Heart left ventricle (tissue), 16 donors: ENCODE measurements at regions not wholly inside any gene's neighbourhood (a gene's known extent, or its start where the extent isn't known, plus 50 kb on each side); places are given as distances from the start of the nearest gene placed in this dataset.
"Not testable (repeated sequence)": the region's sequence is repeated elsewhere in the genome, so short reads cannot be mapped to it uniquely, and the experiment has no call there.

Source experiments
- ATAC-seq, 4 donors: fragments of 200-7000 bp; cut with Tn5 transposase; one replicate each; pipeline ENCODE4 v1.9.1; 2020 to 2022; ENCODE audit warnings: moderate library complexity in 4 of 4, mild to moderate bottlenecking in 3 of 4, moderate number of reproducible peaks in 1 of 4
- DNase-seq, 5 donors: peaks; one replicate each; pipeline ENCODE4 v3.0.0-alpha.2; 2020
- H3K27ac ChIP-seq, 12 donors: fragments of 200-600 bp; sonication (generic) in 4 of 12; one replicate each; pipeline versions ENCODE4 v1.5.0 to v1.8.0; 2016 to 2022; ENCODE audit warnings: mild to moderate bottlenecking in 2 of 12
- H3K27me3 ChIP-seq, 9 donors: fragments of 200-600 bp; sonication (generic) in 2 of 9; one replicate each; pipeline versions ENCODE4 v1.5.1 to v1.8.0; 2016 to 2022; ENCODE audit warnings: mild to moderate bottlenecking in 3 of 9
- H3K36me3 ChIP-seq, 9 donors: fragments of 200-600 bp; sonication (generic) in 2 of 9; one replicate each; pipeline versions ENCODE4 v1.5.0 to v1.8.0; 2018 to 2022; ENCODE audit warnings: mild to moderate bottlenecking in 2 of 9
- H3K4me1 ChIP-seq, 12 donors: fragments of 200-600 bp; sonication (generic) in 4 of 12; one replicate each; pipeline versions ENCODE4 v1.5.0 to v1.8.0; 2016 to 2022; ENCODE audit warnings: mild to moderate bottlenecking in 3 of 12
- H3K4me3 ChIP-seq, 12 donors: fragments of 200-600 bp; sonication (generic) in 4 of 12; one replicate each; pipeline versions ENCODE4 v1.5.0 to v1.8.0; 2017 to 2022; ENCODE audit warnings: mild to moderate bottlenecking in 9 of 12, moderate library complexity in 4 of 12
- H3K9me3 ChIP-seq, 12 donors: fragments of 200-600 bp; sonication (generic) in 4 of 12; one replicate each; pipeline versions ENCODE4 v1.5.0 to v1.8.0; 2016 to 2022; ENCODE audit warnings: mild to moderate bottlenecking in 1 of 12
- CTCF ChIP-seq, 12 donors: fragments of 200-600 bp; sonication (generic) in 4 of 12; IDR thresholded peaks; one replicate each; pipeline versions ENCODE4 v1.5.0 to v1.8.0; 2018 to 2022; ENCODE audit warnings: antibody characterized with exemption in 12 of 12, mild to moderate bottlenecking in 5 of 12
- POLR2A ChIP-seq, 2 donors: fragments of 450-650 bp; IDR thresholded peaks; one replicate each; pipeline ENCODE4 v1.6.1; 2017; ENCODE audit warnings: antibody characterized with exemption in 2 of 2, mild to moderate bottlenecking in 2 of 2, moderate library complexity in 2 of 2
- WGBS, 4 donors: extraction: QIAGEN DNeasy Blood & Tissue Kit in 2 of 4; methylation state at CpG; one replicate each; pipeline versions ENCODE4 v1.1.5 to v1.1.7; 2013 to 2018; 5-methylcytosine and 5-hydroxymethylcytosine counted together
- intact Hi-C, 10 donors: fragments of 100-400 bp; cut with DNase I; formaldehyde crosslinking; loops; one replicate each; pipeline versions ENCODE4 v1.11.1 to v1.14.2; 2022
- donor health status: ischemic (EF 13 %, LVEDD 7.1; RV severe dilation, severe dysfunction).
- donor health status: healthy with polysubstance abuse.
- donor health status: DM: no; HTN: yes; CAD: no.
- donor health status: DM: no; HTN: no; CAD: no.
- donor health status: ischemic (EF 25% LVEDD 6.9; RV normal size, moderate dysfunction).
- donor health status: ischemic (EF 25% LVEDD 5.7; RV mildly dilated, moderate dysfunction).
- donor health status: healthy.
- donor health status: DM: yes; HTN: yes; CAD: no.
- donor health status: ischemic (EF 35%, LVEDD 5.7; RV mildly dilated, moderate dysfunction).
- donor health status: nonischemic (EF 11% LVEDD 7.7; RV severe dilation, severe dysfunction).
- donor health status: DM: yes; HTN: yes; CAD: no.
- donor health status: PGD.
- donor health status: ischemic (EF 29% LVEDD 5.4; RV normal size, mild dysfunction).
- donor health status: nonischemic (EF 23%, LVEDD 6.1; RV moderate dilation, normal function).

DNA sequence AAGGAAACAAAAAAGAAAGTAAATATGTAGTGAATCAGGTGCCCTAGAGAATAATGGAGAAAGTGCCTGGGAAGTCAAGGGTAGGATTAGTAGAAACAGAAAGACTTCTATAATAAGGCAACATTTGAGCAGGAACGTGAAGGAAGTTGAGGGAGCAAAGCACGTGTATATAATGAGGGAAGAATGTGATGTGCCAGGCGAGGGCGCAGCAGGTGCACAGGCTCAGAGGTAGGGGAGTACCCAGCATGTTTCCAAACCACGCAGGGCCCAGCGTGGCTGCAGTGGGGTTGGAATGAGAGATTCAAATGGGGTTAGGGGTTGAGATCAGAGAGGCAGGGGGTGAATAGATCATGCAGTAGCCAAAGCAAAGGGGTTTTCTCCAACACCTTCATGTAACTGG is 91.9 kb upstream of the VGLL4 start:
- WGBS, 4 donors: 65 to 79% (median 71%) methylated on average over 6 of the region's 6 CpGs
- DNase-seq: no peak
- H3K4me1 ChIP-seq: no peaks in the 10 kb centered on the region
- intact Hi-C loops: loop anchor here in 1 of 10 donors (10.0 kb wide), 1 partner anchor 49 kb away; no protein-coding TSS in a partner anchor
- H3K27me3 ChIP-seq: no peaks in the 10 kb centered on the region
- TF ChIP-seq CTCF (IDR thresholded peaks at IDR 0.05): no peak
- no peak for TF ChIP-seq POLR2A (IDR thresholded peaks at IDR 0.05)
- no peaks in the 10 kb centered on the region for H3K36me3 ChIP-seq
- no peak for ATAC-seq
- H3K4me3 ChIP-seq: no peak overlapping the region
- H3K27ac ChIP-seq: no peak overlapping the region
- no peaks in the 10 kb centered on the region for H3K9me3 ChIP-seq

- H3K4me3 ChIP-seq, H3K9me3 ChIP-seq, H3K27me3 ChIP-seq, ATAC-seq, DNase-seq, H3K27ac ChIP-seq, H3K36me3 ChIP-seq, H3K4me1 ChIP-seq: not testable (repeated sequence)
- intact Hi-C loops: loop anchor here in 1 of 10 donors (10.0 kb wide), 1 partner anchor 50 kb away; no protein-coding TSS in a partner anchor
- 95 to 99% (median 96%) methylated on average over 4 of the region's 4 CpGs for WGBS, 4 donors
Observed at GRCh38 chr3:11735111-11735510, 91.4 kb upstream of the VGLL4 start.

DNA sequence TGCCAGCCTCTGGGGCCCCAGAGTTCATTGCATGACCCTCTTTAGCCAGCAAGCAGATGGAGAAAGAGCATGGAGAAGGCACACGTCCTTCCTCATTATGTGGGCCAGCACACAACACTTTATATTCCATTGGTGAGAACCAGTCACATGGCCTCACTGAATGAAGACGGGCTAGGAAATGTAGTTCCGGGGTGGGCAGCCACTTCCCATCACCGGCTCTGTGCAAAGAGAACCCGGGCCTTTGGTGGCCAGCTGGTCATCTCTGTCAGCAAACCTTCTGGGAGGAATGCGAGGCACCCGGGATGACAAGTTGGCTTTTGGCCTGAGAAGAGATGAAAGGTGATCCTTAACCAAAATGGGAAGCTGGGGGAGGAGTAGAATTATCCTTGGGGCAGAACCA is 90.2 kb upstream of the VGLL4 start:
- 83 to 91% (median 86%) methylated on average over 7 of the region's 7 CpGs for WGBS, 4 donors
- Histone ChIP-seq H3K9me3 (no peaks in the 10 kb centered on the region), H3K4me1 (no peaks in the 10 kb centered on the region), H3K27me3 (no peaks in the 10 kb centered on the region), H3K36me3 (no peaks in the 10 kb centered on the region), H3K4me3 (no peak overlapping the region), H3K27ac (no peak overlapping the region)
- intact Hi-C loops: loop anchor here in 1 of 10 donors (10.0 kb wide), 1 partner anchor 51 kb away; no protein-coding TSS in a partner anchor
- TF ChIP-seq POLR2A (IDR thresholded peaks at IDR 0.05): no peak
- TF ChIP-seq CTCF (IDR thresholded peaks at IDR 0.05): no peak
- ATAC-seq (no peak), DNase-seq (no peak)

- intact Hi-C loops: no loop called here
- H3K4me1 ChIP-seq: no peaks in the 10 kb centered on the region
- no peak for ATAC-seq
- no peak overlapping the region for H3K27ac ChIP-seq
- H3K36me3 ChIP-seq: no peaks in the 10 kb centered on the region
- no peak overlapping the region for H3K4me3 ChIP-seq
- no peak for TF ChIP-seq POLR2A (IDR thresholded peaks at IDR 0.05)
- TF ChIP-seq CTCF (IDR thresholded peaks at IDR 0.05): no peak
- no peak for DNase-seq
- H3K27me3 ChIP-seq: no peaks in the 10 kb centered on the region
- H3K9me3 ChIP-seq: no peaks in the 10 kb centered on the region
- WGBS, 4 donors: 87 to 97% (median 91%) methylated on average over 2 of the region's 2 CpGs
Observed at GRCh38 chr3:11727207-11727606, 83.5 kb upstream of the VGLL4 start.

DNA sequence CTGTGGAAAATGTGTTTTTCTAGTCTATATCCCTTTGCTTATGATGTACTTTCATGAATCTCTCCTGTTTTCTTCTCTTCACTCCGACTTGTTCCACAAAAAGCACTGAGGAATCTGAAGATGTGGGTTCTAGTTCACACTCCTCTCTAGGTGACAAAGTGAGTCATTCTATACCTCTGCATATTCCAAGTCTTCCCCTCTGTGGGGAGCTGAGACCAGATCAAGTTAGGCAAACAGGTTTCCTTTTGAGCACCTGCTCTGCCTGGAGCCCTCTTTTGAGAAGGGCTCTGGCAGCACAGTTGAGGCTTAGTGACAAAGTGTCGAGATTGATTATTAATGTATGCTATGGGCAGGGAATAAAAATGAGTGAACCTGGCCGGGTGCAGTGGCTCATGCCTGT is 82.4 kb upstream of the VGLL4 start:
- Histone ChIP-seq H3K4me3 (no peak overlapping the region), H3K27ac (no peak overlapping the region), H3K9me3 (no peaks in the 10 kb centered on the region), H3K4me1 (peaks cover 0 to 3% (median 0%) of the 10 kb centered on the region in 12 donors), H3K36me3 (no peaks in the 10 kb centered on the region), H3K27me3 (no peaks in the 10 kb centered on the region)
- no peak for ATAC-seq
- intact Hi-C loops: no loop called here
- 80 to 86% (median 84%) methylated on average over 3 of the region's 3 CpGs for WGBS, 4 donors
- no peak for DNase-seq
- TF ChIP-seq CTCF (IDR thresholded peaks at IDR 0.05): no peak
- no peak for TF ChIP-seq POLR2A (IDR thresholded peaks at IDR 0.05)

- H3K9me3 ChIP-seq, H3K27me3 ChIP-seq, intact Hi-C loops, H3K36me3 ChIP-seq, H3K27ac ChIP-seq, DNase-seq, H3K4me3 ChIP-seq, ATAC-seq: not testable (repeated sequence)
- 94 to 97% (median 97%) methylated on average over 2 of the region's 2 CpGs for WGBS, 4 donors
- peaks cover 0 to 12% (median 7%) of the 10 kb centered on the region in 12 donors for H3K4me1 ChIP-seq
Observed at GRCh38 chr3:11725340-11725641, 81.6 kb upstream of the VGLL4 start.
